ENCODE measurements at regions not wholly inside any gene's neighbourhood (a gene's known extent, or its start where the extent isn't known, plus 50 kb on each side); places are given as distances from the start of the nearest gene placed in this dataset.
A peak's percentile ranks its signal among the peaks of the same experiment; 100 is the strongest.

DNA sequence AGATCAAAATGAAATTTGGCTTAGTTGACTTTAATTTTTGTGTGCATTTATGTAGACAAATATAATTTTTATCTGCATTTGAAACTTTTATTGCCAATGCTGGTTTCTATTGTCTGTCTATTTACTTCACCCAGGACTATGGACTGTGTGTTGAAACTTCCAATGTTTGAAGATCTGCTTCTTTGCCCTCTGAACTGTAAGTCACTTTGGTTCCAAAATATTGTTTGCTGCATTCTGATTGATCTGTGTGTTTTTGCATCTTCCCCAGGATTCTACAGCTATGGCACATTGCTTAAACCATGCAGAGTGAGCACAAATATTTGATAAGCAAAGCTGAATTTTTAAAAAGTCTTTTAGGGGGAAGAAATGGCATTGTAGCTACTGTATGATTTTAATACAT lies 131.0 kb upstream of the SOX5 start (continued):
- TF ChIP-seq, protein P1, sequence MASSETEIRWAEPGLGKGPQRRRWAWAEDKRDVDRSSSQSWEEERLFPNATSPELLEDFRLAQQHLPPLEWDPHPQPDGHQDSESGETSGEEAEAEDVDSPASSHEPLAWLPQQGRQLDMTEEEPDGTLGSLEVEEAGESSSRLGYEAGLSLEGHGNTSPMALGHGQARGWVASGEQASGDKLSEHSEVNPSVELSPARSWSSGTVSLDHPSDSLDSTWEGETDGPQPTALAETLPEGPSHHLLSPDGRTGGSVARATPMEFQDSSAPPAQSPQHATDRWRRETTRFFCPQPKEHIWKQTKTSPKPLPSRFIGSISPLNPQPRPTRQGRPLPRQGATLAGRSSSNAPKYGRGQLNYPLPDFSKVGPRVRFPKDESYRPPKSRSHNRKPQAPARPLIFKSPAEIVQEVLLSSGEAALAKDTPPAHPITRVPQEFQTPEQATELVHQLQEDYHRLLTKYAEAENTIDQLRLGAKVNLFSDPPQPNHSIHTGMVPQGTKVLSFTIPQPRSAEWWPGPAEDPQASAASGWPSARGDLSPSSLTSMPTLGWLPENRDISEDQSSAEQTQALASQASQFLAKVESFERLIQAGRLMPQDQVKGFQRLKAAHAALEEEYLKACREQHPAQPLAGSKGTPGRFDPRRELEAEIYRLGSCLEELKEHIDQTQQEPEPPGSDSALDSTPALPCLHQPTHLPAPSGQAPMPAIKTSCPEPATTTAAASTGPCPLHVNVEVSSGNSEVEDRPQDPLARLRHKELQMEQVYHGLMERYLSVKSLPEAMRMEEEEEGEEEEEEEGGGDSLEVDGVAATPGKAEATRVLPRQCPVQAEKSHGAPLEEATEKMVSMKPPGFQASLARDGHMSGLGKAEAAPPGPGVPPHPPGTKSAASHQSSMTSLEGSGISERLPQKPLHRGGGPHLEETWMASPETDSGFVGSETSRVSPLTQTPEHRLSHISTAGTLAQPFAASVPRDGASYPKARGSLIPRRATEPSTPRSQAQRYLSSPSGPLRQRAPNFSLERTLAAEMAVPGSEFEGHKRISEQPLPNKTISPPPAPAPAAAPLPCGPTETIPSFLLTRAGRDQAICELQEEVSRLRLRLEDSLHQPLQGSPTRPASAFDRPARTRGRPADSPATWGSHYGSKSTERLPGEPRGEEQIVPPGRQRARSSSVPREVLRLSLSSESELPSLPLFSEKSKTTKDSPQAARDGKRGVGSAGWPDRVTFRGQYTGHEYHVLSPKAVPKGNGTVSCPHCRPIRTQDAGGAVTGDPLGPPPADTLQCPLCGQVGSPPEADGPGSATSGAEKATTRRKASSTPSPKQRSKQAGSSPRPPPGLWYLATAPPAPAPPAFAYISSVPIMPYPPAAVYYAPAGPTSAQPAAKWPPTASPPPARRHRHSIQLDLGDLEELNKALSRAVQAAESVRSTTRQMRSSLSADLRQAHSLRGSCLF (CRISPR knock-in tag; IDR thresholded peaks at IDR 0.05; ENCODE audit: borderline replicate concordance): no peak
- TF ChIP-seq SP5 (CRISPR knock-in tag; IDR thresholded peaks at IDR 0.05; ENCODE audit: borderline replicate concordance, low read depth) (peak; percentile 39; the same call in 1 of the 2 replicates), MXD4 (CRISPR knock-in tag; IDR thresholded peaks at IDR 0.05) (no peak), ZNF484 (CRISPR knock-in tag; IDR thresholded peaks at IDR 0.05; ENCODE audit: borderline replicate concordance, low read depth) (no peak), ZNF83 (CRISPR knock-in tag; IDR thresholded peaks at IDR 0.05; ENCODE audit: borderline replicate concordance) (no peak), TOE1 (CRISPR knock-in tag; IDR thresholded peaks at IDR 0.05) (no peak), ZNF724P (CRISPR knock-in tag; IDR thresholded peaks at IDR 0.05; ENCODE audit: borderline replicate concordance) (no peak), RFX3 (CRISPR knock-in tag; IDR thresholded peaks at IDR 0.05) (no peak), POLR2AphosphoS5 (IDR thresholded peaks at IDR 0.05; ENCODE audit: low read depth, low read length) (no peak), NR2F1 (CRISPR knock-in tag; IDR thresholded peaks at IDR 0.05) (peak; percentile 81 to 86; a peak in 3 of 4 replicates), REL (CRISPR knock-in tag; conservative IDR thresholded peaks at IDR 0.05) (no peak), MEIS1 (CRISPR knock-in tag; IDR thresholded peaks at IDR 0.05; ENCODE audit: borderline replicate concordance) (peak; percentile 50; the same call in 1 of the 2 replicates), SIN3B (IDR thresholded peaks at IDR 0.05; ENCODE audit: low read length) (no peak), NFIC (IDR thresholded peaks at IDR 0.05; ENCODE audit: low read length) (peak; percentile 98), SNRNP70 (IDR thresholded peaks at IDR 0.05; ENCODE audit: low read depth, low read length) (no peak)
- TF ChIP-seq, protein P2, sequence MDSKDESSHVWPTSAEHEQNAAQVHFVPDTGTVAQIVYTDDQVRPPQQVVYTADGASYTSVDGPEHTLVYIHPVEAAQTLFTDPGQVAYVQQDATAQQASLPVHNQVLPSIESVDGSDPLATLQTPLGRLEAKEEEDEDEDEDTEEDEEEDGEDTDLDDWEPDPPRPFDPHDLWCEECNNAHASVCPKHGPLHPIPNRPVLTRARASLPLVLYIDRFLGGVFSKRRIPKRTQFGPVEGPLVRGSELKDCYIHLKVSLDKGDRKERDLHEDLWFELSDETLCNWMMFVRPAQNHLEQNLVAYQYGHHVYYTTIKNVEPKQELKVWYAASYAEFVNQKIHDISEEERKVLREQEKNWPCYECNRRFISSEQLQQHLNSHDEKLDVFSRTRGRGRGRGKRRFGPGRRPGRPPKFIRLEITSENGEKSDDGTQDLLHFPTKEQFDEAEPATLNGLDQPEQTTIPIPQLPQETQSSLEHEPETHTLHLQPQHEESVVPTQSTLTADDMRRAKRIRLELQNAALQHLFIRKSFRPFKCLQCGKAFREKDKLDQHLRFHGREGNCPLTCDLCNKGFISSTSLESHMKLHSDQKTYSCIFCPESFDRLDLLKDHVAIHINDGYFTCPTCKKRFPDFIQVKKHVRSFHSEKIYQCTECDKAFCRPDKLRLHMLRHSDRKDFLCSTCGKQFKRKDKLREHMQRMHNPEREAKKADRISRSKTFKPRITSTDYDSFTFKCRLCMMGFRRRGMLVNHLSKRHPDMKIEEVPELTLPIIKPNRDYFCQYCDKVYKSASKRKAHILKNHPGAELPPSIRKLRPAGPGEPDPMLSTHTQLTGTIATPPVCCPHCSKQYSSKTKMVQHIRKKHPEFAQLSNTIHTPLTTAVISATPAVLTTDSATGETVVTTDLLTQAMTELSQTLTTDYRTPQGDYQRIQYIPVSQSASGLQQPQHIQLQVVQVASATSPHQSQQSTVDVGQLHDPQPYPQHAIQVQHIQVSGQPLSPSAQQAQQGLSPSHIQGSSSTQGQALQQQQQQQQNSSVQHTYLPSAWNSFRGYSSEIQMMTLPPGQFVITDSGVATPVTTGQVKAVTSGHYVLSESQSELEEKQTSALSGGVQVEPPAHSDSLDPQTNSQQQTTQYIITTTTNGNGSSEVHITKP (CRISPR knock-in tag; IDR thresholded peaks at IDR 0.05; ENCODE audit: low read depth): no peak
- TF ChIP-seq, protein P3, sequence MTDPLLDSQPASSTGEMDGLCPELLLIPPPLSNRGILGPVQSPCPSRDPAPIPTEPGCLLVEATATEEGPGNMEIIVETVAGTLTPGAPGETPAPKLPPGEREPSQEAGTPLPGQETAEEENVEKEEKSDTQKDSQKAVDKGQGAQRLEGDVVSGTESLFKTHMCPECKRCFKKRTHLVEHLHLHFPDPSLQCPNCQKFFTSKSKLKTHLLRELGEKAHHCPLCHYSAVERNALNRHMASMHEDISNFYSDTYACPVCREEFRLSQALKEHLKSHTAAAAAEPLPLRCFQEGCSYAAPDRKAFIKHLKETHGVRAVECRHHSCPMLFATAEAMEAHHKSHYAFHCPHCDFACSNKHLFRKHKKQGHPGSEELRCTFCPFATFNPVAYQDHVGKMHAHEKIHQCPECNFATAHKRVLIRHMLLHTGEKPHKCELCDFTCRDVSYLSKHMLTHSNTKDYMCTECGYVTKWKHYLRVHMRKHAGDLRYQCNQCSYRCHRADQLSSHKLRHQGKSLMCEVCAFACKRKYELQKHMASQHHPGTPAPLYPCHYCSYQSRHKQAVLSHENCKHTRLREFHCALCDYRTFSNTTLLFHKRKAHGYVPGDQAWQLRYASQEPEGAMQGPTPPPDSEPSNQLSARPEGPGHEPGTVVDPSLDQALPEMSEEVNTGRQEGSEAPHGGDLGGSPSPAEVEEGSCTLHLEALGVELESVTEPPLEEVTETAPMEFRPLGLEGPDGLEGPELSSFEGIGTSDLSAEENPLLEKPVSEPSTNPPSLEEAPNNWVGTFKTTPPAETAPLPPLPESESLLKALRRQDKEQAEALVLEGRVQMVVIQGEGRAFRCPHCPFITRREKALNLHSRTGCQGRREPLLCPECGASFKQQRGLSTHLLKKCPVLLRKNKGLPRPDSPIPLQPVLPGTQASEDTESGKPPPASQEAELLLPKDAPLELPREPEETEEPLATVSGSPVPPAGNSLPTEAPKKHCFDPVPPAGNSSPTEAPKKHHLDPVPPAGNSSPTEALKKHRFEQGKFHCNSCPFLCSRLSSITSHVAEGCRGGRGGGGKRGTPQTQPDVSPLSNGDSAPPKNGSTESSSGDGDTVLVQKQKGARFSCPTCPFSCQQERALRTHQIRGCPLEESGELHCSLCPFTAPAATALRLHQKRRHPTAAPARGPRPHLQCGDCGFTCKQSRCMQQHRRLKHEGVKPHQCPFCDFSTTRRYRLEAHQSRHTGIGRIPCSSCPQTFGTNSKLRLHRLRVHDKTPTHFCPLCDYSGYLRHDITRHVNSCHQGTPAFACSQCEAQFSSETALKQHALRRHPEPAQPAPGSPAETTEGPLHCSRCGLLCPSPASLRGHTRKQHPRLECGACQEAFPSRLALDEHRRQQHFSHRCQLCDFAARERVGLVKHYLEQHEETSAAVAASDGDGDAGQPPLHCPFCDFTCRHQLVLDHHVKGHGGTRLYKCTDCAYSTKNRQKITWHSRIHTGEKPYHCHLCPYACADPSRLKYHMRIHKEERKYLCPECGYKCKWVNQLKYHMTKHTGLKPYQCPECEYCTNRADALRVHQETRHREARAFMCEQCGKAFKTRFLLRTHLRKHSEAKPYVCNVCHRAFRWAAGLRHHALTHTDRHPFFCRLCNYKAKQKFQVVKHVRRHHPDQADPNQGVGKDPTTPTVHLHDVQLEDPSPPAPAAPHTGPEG (CRISPR knock-in tag; IDR thresholded peaks at IDR 0.05): no peak

All from HepG2 (cell line).